ENCODE measurements at regions not wholly inside any gene's neighbourhood (a gene's known extent, or its start where the extent isn't known, plus 50 kb on each side); places are given as distances from the start of the nearest gene placed in this dataset.

GRCh38 chr15:25240461-25241021 lies 198.3 kb downstream of the UBE3A start:
- TF ChIP-seq CTCF (IDR thresholded peaks at IDR 0.05) (no peak), EZH2 (IDR thresholded peaks at IDR 0.05; ENCODE audit: borderline replicate concordance, insufficient read depth, low read depth, low read length, poor library complexity, severe bottlenecking) (no peak)
